Tibial artery (tissue), 4 donors: ENCODE measurements at regions not wholly inside any gene's neighbourhood (a gene's known extent, or its start where the extent isn't known, plus 50 kb on each side); places are given as distances from the start of the nearest gene placed in this dataset.

ENCODE experiments used
- DNase-seq, 2 donors: peaks; one replicate each; pipeline ENCODE4 v3.0.0-alpha.2; 2019
- H3K27ac ChIP-seq, 2 donors: fragments of 200-600 bp; sonication (generic) in 1 of 2; 1 replicate in 1 of 2; 2 replicates in 1 of 2; pipeline ENCODE4 v1.5.1; 2018 to 2019; ENCODE audit warnings: mild to moderate bottlenecking in 1 of 2
- H3K27me3 ChIP-seq, 2 donors: fragments of 200-600 bp; sonication (generic) in 1 of 2; one replicate each; pipeline versions ENCODE4 v1.5.1 to v1.6.0; 2016 to 2019
- H3K36me3 ChIP-seq, 3 donors: fragments of 200-600 bp; sonication (generic) in 2 of 3; one replicate each; pipeline ENCODE4 v1.5.1; 2016 to 2019; ENCODE audit warnings: mild to moderate bottlenecking in 2 of 3
- H3K4me1 ChIP-seq, 4 donors: fragments of 200-600 bp; sonication (generic) in 2 of 4; 1 replicate in 3 of 4; 2 replicates in 1 of 4; pipeline ENCODE4 v1.5.1; 2016 to 2019
- H3K4me3 ChIP-seq, 2 donors: fragments of 200-600 bp; sonication (generic) in 1 of 2; 1 replicate in 1 of 2; 2 replicates in 1 of 2; pipeline ENCODE4 v1.5.1; 2018 to 2019; ENCODE audit warnings: mild to moderate bottlenecking in 2 of 2
- H3K9me3 ChIP-seq, 3 donors: fragments of 200-600 bp; sonication (generic) in 1 of 3; one replicate each; pipeline ENCODE4 v1.5.1; 2016 to 2019
- intact Hi-C: fragments of 100-400 bp; cut with DNase I; formaldehyde crosslinking; loops from one replicate; pipeline ENCODE4 v1.15.0; 2023; ENCODE audit warnings: low total_unique reads
- TF ChIP-seq, protein P1 (sequence below), 2 experiments: fragments of 200-600 bp in 1 of 2; fragments of 450-650 bp in 1 of 2; IDR thresholded peaks; one replicate each; pipeline ENCODE4 v1.5.1; 2017 to 2019; ENCODE audit warnings: antibody characterized with exemption in 2 of 2, mild to moderate bottlenecking in 1 of 2, moderate library complexity in 1 of 2

DNA sequence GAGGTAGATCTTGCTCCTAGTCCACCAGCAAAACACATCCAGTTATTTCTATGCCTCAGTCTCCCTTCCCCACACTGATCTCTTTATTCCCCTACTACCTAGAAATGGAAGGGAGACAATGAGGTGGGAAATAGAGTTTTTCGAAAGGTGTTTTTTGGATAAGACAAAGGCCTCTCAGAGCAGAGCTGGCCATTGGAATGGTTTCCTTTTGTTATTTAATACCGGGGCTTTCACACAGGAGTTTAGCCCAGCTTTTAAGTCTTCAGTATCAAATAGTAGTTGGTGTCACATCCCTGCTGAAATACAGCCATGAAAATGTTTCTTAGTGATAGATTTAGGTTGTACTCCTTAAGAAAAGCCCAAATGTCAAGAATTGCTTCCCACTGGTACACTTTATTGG, 65.4 kb upstream of the B3GAT1 start:
- no peaks in the 10 kb centered on the region for H3K9me3 ChIP-seq
- H3K4me3 ChIP-seq = no peak overlapping the region
- no peak for DNase-seq
- H3K27ac ChIP-seq = no peak overlapping the region
- intact Hi-C loops = no loop called here
- peaks cover 0 to 48% of the 10 kb centered on the region in 2 donors for H3K27me3 ChIP-seq
- TF ChIP-seq, protein P1, sequence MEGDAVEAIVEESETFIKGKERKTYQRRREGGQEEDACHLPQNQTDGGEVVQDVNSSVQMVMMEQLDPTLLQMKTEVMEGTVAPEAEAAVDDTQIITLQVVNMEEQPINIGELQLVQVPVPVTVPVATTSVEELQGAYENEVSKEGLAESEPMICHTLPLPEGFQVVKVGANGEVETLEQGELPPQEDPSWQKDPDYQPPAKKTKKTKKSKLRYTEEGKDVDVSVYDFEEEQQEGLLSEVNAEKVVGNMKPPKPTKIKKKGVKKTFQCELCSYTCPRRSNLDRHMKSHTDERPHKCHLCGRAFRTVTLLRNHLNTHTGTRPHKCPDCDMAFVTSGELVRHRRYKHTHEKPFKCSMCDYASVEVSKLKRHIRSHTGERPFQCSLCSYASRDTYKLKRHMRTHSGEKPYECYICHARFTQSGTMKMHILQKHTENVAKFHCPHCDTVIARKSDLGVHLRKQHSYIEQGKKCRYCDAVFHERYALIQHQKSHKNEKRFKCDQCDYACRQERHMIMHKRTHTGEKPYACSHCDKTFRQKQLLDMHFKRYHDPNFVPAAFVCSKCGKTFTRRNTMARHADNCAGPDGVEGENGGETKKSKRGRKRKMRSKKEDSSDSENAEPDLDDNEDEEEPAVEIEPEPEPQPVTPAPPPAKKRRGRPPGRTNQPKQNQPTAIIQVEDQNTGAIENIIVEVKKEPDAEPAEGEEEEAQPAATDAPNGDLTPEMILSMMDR (IDR thresholded peaks at IDR 0.05) = no peak
- H3K36me3 ChIP-seq = no peaks in the 10 kb centered on the region
- no peaks in the 10 kb centered on the region for H3K4me1 ChIP-seq

DNA sequence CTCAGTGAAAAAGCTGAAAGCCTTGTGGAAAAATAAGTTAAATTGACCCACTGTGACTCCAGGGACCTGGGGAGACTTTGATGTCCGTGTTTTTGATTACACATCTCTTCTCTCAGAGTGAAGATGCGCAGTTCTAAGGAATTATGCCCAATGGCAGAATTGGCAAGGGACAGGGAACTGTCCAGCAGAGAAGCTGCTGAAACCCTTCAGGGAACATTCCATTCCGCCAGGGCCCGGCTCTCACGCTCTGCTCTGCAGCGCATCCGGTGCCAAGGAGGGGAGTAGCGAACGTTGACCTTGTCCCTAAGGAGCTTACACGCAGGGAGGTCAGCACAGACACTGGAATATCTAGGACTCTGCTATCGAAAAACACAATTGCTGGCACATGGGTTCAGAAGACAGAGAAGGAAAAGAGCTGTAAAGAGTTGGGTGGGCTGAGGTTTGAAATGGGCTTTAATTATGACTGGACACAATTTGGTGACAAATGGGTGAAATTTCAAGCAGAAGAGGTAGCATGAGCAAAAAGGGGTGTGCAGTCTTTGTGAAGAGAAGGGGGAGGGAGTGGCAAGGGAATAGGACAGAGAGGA, 64.5 kb upstream of the B3GAT1 start:
- no peak overlapping the region for H3K4me3 ChIP-seq
- H3K36me3 ChIP-seq = no peaks in the 10 kb centered on the region
- no peak for DNase-seq
- H3K9me3 ChIP-seq = no peaks in the 10 kb centered on the region
- H3K4me1 ChIP-seq = no peaks in the 10 kb centered on the region
- intact Hi-C loops = no loop called here
- TF ChIP-seq, protein P1 (IDR thresholded peaks at IDR 0.05) = no peak
- H3K27me3 ChIP-seq = peaks cover 0 to 50% of the 10 kb centered on the region in 2 donors
- H3K27ac ChIP-seq = no peak overlapping the region

DNA sequence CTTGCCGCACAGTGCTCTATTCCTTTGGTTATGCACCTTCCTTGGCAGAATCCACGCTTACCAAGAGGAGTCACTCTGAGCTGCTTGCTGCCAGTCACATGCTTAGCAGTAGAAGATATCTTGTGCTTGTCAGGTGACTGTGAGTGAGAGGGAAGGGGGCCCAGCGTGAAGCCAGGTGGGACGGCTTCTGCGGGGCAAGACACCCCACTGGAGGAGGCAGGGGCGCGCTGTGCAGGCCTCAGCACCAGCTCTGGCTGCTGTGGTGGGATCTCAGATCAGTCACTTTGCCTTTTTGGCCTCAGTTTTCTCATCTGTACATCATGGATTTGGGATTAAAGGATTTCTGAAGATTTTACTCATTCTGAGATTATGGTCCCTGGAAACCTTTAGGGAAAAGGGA, 63.9 kb upstream of the B3GAT1 start:
- no peak for DNase-seq
- no peaks in the 10 kb centered on the region for H3K36me3 ChIP-seq
- no peaks in the 10 kb centered on the region for H3K9me3 ChIP-seq
- intact Hi-C loops = no loop called here
- no peak overlapping the region for H3K27ac ChIP-seq
- TF ChIP-seq, protein P1 (IDR thresholded peaks at IDR 0.05) = no peak
- H3K4me3 ChIP-seq = no peak overlapping the region
- peaks cover 0 to 52% of the 10 kb centered on the region in 2 donors for H3K27me3 ChIP-seq
- H3K4me1 ChIP-seq = no peaks in the 10 kb centered on the region

DNA sequence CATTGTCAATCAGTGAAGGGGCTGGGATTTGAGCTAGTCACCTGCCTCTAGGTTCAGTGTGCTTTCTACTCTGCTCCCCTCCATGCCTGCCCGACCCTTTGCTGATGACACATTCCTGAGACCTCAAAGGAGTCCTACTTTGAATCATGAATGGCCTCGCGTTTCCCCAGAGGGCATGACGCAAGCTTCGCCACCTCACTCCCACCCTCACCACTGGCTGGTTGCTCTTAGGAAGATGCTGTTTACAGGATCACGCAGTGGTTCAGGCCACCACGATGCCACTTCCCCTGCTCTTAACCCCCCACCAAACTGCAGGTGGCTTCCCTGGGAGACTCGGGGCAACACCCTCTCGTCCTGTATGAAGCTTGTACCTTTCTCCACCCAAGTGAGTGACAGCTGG, 62.9 kb upstream of the B3GAT1 start:
- Histone ChIP-seq H3K27ac (no peak overlapping the region), H3K36me3 (no peaks in the 10 kb centered on the region), H3K4me3 (no peak overlapping the region), H3K9me3 (no peaks in the 10 kb centered on the region), H3K4me1 (no peaks in the 10 kb centered on the region), H3K27me3 (peaks cover 0 to 54% of the 10 kb centered on the region in 2 donors)
- TF ChIP-seq, protein P1 (IDR thresholded peaks at IDR 0.05) = no peak
- intact Hi-C loops = no loop called here
- no peak for DNase-seq

DNA sequence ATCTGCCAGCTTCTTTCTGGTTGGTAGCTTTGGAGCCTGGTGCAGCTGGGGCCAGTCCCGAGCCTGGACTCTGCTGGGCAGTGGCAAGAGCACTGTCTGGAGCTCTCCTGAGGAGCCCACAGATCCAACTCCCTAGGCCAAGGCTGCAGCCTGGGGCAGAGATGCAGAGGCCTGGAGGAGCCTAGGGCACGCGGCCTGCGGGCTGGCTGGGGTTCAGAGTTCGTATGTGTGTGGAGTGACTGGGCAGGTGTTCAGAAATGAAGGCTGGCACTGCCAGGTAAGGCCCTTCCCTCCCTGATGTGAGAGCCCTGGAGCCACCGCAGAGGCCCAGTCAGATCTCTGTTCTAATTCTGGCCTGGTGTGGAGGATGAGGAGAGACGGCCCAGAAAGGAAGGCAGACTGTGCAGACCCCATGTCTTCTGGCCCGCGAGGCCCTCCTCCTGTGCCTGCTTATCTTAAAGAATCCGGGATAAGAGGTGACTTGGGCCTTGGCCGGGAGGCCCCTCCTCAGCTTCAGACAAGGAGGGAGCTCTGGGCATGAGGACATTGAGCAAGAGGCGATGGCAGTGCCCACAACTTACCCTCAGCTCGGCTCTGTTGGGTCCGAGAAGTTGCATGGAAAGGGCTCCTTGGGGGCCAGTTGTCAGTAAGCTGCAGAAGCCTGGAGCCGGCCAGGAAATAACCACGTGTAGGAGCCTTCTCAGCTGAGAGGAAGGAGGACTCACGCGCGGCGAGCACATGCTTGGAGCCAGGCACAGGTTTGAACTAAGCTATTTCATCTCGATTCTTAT, 62.2 kb upstream of the B3GAT1 start:
- Histone ChIP-seq H3K4me3 (no peak overlapping the region), H3K9me3 (no peaks in the 10 kb centered on the region), H3K27me3 (peaks cover 0 to 54% of the 10 kb centered on the region in 2 donors), H3K36me3 (no peaks in the 10 kb centered on the region), H3K27ac (no peak overlapping the region), H3K4me1 (no peaks in the 10 kb centered on the region)
- DNase-seq = no peak
- intact Hi-C loops = no loop called here
- TF ChIP-seq, protein P1 (IDR thresholded peaks at IDR 0.05) = no peak
